Skeletal muscle cell (primary cell): ENCODE measurements at regions not wholly inside any gene's neighbourhood (a gene's known extent, or its start where the extent isn't known, plus 50 kb on each side); places are given as distances from the start of the nearest gene placed in this dataset.
"Not testable (repeated sequence)": the region's sequence is repeated elsewhere in the genome, so short reads cannot be mapped to it uniquely, and the experiment has no call there.

ENCODE experiments used
- DNase-seq: peaks from one replicate; pipeline ENCODE4 v3.0.0-alpha.2; 2010; ENCODE audit warnings: low read depth
- H3K4me3 ChIP-seq: 2 replicates; pipeline ENCODE4 v1.5.1; 2011; ENCODE audit warnings: low read depth, mild to moderate bottlenecking, control low read depth, low read length, moderate library complexity

- DNase-seq = no peak
- H3K4me3 ChIP-seq = no peak overlapping the region
These were observed 116.1 kb downstream of the SHANK2 start for GRCh38 chr11:71136095-71136845.

- DNase-seq = no peak
- no peak overlapping the region for H3K4me3 ChIP-seq
These were observed 117.3 kb downstream of the SHANK2 start for GRCh38 chr11:71135112-71135511.

GRCh38 chr11:71133946-71134345, 118.4 kb downstream of the SHANK2 start:
- no peak for DNase-seq
- no peak overlapping the region for H3K4me3 ChIP-seq

GRCh38 chr11:71131861-71132260, 120.5 kb downstream of the SHANK2 start:
- peak; percentile 63 for DNase-seq
- no peak overlapping the region for H3K4me3 ChIP-seq

GRCh38 chr11:71130106-71130505, 122.3 kb downstream of the SHANK2 start:
- DNase-seq = no peak
- no peak overlapping the region for H3K4me3 ChIP-seq

GRCh38 chr11:71129624-71130023, 122.8 kb downstream of the SHANK2 start:
- DNase-seq = peak; percentile 29
- H3K4me3 ChIP-seq = no peak overlapping the region

- DNase-seq = no peak
- no peak overlapping the region for H3K4me3 ChIP-seq
These were observed 124.6 kb downstream of the SHANK2 start for GRCh38 chr11:71127806-71128205.

GRCh38 chr11:71126401-71126800, 126.0 kb downstream of the SHANK2 start:
- not testable (repeated sequence) for DNase-seq, H3K4me3 ChIP-seq

- no peak for DNase-seq
- no peak overlapping the region for H3K4me3 ChIP-seq
These were observed 127.2 kb downstream of the SHANK2 start for GRCh38 chr11:71125150-71125549.

- DNase-seq = no peak
- H3K4me3 ChIP-seq = no peak overlapping the region
These were observed 128.2 kb downstream of the SHANK2 start for GRCh38 chr11:71124127-71124526.

GRCh38 chr11:71120471-71120896, 131.9 kb downstream of the SHANK2 start:
- no peak overlapping the region for H3K4me3 ChIP-seq
- DNase-seq = no peak

- no peak for DNase-seq
- H3K4me3 ChIP-seq = no peak overlapping the region
These were observed 132.6 kb downstream of the SHANK2 start for GRCh38 chr11:71119656-71120269.

GRCh38 chr11:71118671-71119250, 133.6 kb downstream of the SHANK2 start:
- no peak for DNase-seq

GRCh38 chr11:71117311-71117710, 135.1 kb downstream of the SHANK2 start:
- DNase-seq = no peak
- no peak overlapping the region for H3K4me3 ChIP-seq

More at GRCh38 chr11:71118671-71119250, 133.6 kb downstream of the SHANK2 start:
- H3K4me3 ChIP-seq = no peak overlapping the region

- DNase-seq = no peak
These were observed 135.7 kb downstream of the SHANK2 start for GRCh38 chr11:71116693-71117040.

GRCh38 chr11:71115770-71116692, 136.3 kb downstream of the SHANK2 start:
- no peak for DNase-seq
- H3K4me3 ChIP-seq = no peak overlapping the region

More at GRCh38 chr11:71116693-71117040, 135.7 kb downstream of the SHANK2 start:
- H3K4me3 ChIP-seq = no peak overlapping the region

- DNase-seq = no peak
- H3K4me3 ChIP-seq = no peak overlapping the region
These were observed 138.1 kb downstream of the SHANK2 start for GRCh38 chr11:71114124-71114851.

GRCh38 chr11:71112990-71113389, 139.4 kb downstream of the SHANK2 start:
- no peak overlapping the region for H3K4me3 ChIP-seq
- DNase-seq = no peak

GRCh38 chr11:71112454-71112853, 139.9 kb downstream of the SHANK2 start:
- no peak overlapping the region for H3K4me3 ChIP-seq
- no peak for DNase-seq
